Kidney tubule cell (primary cell): ENCODE measurements at regions not wholly inside any gene's neighbourhood (a gene's known extent, or its start where the extent isn't known, plus 50 kb on each side); places are given as distances from the start of the nearest gene placed in this dataset.
A peak's percentile ranks its signal among the peaks of the same experiment; 100 is the strongest.

Experiments used
- DNase-seq: peaks from one replicate; pipeline ENCODE4 v3.0.0-alpha.2; 2018; ENCODE audit warnings: low spot score

DNA sequence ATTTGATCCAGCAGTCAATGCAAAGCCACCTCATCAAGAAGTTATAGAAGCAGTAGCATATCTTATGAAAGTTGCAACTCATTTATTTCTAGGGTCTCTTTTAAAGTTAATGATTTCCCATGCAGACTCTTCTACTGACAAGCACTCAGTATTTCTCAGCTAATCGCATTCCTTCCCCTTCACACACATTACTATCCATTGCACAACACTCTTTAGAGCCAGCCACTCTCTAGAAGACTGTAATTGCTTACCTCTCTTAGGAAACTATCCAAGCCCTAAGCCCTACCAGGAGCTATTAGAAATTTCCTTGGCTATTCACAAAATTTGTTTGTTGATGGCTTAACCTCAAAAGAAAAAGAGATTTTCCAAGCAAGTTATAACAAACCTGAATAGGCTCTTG, 106.0 kb downstream of the ADAMTS1 start:
- peak; percentile 40 for DNase-seq

DNA sequence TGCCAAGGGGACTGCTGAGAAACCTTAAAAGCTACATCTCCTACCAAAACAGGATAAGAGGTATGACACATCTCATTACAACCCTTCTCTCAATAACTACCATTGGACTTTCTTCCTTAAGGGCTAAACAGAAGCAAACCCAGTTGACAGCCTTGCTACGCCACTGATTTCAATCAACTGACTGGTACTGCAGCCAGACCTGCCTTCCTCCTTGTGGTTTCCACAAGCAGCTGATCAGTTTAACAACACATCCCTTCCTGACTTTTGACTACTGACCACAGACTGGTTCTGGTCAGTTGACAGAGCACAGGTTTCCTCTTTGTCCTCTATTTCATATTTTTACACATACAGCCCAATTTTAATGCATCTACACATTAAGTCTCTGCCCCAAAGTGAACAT, 108.8 kb downstream of the ADAMTS1 start:
- peak; percentile 26 for DNase-seq

DNA sequence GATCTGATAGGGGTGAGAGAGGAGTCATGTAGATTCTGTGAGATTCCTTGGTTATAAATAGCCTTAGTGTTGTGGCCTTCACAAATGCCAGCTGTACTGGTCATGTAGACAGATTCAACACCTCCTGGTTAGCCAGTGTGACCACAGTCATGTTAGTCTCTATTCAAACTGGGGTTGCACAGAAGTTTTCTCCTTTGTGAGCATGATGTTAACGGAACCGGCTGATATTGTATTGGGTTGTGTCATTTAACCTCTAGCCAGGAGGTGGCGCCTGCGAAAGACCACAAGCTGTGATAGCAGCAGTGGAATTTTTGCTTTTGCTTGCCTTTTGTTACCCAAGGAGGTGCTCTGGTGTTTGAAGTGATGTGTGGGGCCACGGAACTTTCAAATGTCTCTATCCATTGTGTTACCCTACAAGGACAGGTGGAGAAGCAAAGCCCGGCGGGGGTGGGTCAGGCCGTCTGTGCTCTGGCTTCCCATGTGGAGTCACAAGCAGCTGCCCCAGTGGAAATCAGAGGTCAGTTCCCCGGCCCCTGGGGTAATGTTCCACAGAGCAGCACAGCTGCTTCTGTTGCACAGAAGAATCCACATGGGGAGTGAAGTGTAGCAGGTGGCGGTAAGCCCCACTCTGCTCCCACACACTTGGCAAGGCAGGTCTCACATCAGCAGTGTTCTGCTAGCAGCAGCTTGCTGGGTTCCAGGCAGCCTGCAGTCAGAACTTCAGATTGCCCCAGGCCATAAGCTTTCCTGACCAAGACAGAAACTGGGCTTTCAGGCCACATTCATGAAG, 112.6 kb downstream of the ADAMTS1 start:
- peak; percentile 67 for DNase-seq

DNA sequence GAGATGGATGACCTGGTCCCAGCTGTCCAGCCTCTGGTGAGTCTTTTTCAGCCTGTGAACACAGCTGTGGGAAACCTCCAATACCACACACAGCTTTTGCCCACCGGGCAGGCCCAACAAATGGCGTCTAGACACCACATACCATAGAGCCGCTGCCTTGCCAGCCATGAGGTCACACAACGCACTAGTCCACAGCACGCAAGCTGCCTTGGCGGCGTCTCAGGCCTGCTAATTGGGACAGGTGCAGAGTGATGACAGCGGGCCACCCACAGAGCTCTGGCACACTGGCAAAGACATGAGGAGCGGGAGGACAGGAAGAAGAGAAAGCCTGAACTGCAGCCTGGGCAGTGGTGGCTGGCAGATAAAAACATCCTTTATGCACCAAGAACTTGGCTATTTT, 125.5 kb downstream of the ADAMTS1 start:
- no peak for DNase-seq

DNA sequence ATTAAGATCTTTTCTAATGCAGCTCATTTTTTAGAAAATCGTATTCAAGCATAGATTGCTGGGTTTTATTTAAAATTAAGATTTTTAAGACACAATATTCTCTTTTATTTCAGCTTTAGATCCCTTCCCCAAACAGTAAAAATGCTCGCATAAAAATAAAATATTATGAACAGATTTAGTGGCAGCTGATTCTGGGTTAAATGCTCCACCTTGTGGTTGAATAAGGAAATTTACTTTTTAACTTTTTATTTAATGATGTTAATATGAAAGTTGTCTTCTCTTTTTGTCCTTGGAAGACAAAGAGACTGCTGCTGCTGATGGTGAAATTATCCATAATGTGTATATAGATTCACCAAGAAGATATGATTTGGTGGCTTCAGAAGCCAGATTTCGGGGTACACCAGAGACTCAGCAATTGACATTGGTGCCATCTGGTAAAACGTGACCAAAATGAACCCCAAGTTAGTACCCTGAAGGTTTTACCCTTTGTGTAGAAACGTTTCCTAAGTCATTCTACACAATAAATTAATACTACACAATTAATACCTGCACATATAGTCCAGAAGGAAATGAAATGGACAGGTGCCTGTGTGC, 128.0 kb downstream of the ADAMTS1 start:
- DNase-seq: peak; percentile 37

DNA sequence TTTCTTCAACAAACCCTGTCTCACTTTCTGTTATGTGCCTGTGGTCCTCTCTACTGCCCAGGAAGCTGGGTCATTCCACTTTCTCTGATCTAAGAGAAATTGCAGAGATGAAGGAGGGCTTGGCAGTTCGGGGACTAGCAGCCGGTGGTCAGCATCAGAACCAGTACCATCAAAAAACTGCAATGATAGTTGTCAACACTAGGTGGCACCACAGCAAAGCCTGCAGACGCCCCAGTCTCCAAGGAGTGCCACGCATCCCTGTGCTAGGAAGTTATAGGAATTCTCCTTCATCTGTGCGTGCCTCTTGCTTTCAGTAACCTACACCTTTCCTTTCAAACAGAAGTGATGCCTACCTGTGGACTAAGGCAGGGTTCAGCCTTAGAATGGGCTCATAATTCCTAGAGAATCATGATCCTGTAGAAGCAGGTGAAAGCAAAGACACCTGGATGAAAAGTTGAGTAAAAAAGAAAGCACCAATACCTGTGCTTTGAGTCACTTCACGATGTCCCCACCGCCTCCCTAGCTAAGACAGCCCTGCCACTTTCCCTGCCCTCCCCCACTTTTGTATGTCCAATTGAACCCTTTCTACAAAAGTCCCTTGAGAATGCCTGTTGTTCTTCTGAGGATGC, 129.2 kb downstream of the ADAMTS1 start:
- peak; percentile 59 for DNase-seq

DNA sequence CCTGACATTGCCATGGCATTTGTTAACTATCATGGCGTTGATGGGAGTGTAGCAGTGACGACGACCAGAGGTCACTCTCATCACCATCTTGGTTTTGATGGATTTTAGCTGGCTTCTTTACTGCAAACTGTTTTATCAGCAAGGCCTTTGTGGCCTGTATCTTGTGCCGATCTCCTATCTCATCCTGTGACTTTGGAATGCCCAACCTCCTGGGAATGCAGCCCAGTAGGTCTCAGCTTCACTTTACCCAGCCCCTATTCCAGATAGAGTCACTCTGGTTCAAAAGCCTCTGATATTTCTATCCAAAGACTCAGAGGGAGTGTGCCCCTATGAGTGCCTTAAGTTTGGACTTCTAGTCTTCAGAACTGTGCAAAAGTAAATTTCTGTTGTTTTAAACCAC, 130.1 kb downstream of the ADAMTS1 start:
- no peak for DNase-seq

DNA sequence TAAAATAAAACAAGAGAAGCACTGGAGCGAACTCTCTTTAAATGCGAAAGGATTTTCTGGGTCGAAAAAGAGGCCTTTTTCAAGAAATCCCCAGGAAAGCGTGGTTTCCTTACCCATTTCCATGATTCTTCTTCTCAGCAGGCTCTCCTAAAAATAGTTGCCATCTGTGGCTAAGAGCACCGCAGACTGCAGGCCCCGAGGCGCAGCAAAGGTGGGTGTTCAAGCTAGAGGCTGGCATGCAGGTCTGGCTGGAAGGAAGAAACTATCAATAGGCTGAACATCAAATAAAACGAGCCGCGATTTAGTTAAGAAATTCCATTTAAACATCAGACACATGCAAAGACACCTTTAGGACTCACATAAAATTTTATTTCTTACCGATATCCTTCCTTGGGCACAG, 135.1 kb downstream of the ADAMTS1 start:
- no peak for DNase-seq

DNA sequence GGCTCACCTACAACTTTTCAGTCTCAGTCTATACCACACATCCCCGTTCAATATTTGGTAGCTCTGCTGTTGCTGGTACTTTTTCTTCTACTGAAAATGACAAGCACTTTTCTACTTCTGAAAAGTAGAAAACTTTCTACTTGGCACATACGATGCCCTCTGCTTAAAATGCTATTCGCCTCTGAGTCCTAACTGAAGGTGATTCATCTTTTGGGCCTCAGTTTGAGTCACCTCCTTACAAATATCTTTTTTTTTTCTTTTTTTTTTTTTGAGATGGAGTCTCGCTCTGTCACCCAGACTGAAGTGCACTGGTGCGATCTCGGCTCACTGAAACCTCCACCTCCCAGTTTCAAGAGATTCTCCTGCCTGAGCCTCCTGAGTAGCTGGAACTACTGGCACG, 136.0 kb upstream of the CYYR1 start:
- DNase-seq: peak; percentile 59

DNA sequence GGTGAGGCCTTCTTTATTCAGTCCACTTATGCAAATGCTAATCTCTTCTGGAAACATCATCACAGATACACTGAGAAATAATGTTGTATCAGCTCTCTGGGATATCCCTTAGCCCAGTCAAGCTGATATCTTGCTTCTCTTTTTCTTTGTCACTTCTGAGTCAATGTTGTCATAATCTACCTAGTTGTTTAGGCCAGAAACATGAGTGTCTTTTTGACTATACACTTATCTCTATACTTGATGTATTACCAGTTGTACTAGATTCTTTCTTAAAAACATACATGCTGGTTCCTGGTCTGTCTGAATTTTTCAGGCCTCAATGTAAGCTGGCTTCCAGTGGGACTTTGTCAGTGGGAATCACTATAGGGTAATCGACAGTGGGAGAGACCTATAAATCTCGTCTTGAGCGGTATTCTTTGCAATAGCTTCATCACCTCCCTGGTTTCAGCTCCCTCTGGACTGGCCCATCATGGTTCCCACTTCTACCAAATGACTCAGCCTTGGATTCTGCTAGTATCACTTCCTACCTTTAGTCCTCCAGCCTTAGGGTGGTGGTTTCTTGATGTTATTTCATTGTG, 135.2 kb upstream of the CYYR1 start:
- DNase-seq: peak; percentile 16

DNA sequence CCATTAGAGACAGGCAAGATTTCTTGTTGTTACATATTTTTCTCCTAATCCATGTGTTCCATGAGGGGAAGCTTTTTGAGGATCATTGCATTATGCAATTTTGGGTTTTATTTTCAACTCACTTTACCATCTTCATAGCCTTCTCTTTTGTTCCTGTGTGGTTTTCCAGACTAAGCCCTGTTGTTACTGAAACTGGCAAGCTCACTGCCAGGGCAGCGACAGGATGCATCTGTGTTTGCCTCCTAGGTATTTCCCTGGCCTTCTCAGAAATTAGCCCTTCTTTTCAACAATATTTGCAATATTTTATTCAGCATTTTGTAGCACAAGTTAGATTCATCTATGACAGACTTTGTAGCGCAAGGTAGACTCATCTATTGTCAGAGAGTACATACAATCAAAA, 134.2 kb upstream of the CYYR1 start:
- DNase-seq: no peak

DNA sequence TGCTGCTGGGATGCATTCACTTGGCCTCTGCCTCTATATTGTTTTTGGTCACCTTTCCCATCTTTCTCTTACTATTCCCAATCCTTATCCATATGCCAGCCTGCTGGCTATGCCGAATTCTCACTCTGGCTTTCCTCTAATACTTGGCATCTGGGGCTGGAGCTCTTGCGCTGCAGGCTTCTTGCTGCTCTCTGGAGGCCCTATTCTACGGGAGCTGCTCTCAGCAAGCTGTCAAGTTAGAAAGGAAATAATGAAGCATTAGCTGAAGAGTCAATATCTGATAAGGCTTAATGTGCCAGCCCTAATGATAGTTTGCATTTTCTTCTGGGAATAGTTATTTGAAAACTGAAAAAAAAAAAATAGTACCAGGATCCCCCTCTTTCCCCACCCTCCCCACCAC, 125.3 kb upstream of the CYYR1 start:
- DNase-seq: no peak

DNA sequence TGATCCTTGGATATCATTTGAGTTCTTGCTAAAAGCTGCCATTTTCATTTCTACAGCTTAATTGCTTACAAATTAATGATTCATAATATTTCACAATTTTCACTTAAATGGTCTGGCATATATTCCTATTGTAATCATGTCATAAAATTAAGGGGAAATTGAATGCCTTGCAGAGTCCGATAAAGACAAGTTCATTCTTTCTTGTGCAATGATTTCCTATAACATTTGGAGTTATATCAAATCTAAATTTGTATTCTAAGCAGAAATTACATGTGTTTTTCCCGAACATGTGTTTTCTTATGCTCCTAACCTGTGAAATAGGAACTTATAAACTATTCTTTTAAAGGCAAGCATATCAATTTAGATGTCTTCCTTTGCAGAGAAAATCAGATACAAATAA, 118.3 kb upstream of the CYYR1 start:
- no peak for DNase-seq

DNA sequence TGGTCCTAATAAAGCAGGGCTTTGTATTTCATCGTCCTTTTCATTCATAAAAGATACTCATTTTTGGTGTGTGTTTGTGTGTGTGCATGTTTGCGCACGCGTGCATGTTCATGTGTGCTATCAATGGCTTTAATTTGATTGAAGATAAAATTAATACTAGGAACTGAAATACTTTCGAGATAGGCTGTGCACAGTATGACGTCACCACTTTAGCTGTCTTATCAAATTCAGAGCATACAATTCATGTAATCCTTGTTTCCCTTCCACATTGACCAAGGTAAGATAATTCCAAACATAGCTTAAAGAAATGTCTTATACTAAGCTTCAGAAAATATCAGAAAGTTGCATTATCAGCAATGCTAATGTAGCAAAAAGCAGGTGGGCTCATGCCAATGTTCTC, 113.6 kb upstream of the CYYR1 start:
- DNase-seq: no peak

DNA sequence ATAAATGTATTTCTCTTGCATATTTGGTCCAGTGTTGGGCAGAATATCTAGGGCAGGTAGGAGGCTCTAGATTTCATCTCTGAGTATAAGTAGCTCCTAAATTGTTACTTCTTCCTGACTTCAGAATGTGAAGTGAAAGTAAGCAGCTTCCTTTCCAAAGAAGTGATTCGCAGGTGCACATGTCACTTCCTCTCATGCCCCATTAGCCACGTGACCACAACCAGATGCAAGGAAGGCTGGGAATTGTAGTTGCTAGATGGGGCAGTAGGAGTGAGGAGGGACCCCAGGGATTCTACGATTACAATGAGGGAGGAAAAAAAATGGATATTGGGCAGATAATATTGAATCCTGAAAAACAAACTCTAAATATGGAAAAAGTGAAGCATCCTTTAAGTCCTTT, 113.2 kb upstream of the CYYR1 start:
- peak; percentile 78 for DNase-seq

DNA sequence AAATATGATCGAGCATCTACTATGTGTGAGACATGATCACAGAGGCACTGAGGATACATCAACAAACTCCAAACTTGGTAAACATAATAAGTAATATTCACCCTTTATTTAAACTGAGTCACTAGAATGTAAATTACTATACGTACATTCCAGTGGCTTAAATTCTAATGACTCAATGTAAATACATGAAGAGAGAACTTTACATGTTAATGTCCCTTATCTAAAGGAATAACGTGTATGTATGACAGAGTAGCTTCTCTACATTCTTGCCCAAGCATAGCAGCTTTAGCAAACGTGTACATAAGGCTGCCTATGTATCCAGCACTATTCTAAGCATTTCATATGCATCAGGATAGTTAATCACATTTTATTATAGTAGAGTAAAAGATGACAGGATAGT, 111.8 kb upstream of the CYYR1 start:
- DNase-seq: no peak

DNA sequence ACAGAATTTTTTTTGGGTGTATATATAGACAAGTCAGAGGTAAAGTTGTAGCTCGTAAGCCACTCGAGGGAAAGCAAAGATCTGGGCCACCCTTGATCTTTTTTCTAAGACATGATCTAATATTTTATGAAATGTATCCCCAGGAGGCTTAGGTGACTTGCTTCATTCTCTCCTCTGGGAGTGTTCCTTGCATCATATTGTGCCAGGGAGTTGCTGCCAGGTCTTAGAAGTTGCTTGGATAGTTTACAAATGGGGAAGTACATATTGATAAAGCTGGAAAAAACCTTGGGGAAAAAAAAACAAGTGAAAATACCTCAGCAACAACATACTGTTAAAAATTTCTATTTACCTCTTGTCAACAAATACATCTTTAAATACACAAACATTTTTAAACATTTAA, 110.9 kb upstream of the CYYR1 start:
- DNase-seq: no peak

DNA sequence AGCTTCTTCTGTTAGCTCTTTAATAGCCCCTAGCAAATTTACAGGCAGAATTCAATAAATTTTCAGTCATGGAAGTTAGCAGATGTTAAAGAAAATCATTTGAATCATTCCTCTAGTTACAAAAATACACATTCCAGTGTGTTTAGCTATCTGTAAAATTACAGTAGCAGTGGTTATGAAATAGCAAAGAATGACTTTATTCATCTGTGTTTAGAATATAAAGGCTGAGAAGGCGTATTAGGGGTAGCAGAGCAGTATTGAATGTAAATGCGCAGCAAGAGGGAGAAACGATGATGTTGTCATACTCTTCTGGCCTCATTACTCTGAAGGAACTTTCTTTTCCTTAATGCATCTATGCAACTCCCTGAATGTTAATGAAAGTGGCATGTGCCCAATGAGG, 106.2 kb upstream of the CYYR1 start:
- no peak for DNase-seq

DNA sequence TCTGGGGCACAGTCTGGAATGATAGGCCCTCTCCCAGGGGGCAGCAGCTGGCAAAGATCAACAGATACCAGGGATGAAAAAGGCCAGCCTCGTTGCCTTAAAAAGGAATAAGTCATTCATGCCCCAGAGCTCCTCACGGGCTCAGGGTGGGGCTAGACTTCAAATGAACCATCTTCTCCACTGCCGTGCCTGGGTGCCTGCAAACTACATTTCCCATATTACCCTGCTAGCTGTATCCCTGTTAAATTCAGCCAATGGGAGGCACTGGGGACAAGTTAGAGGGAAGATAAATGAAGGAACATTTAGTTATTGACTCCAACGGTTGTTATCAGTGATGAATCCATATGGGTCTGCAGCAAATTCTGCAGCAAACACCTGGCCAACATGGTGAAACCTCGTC, 101.2 kb upstream of the CYYR1 start:
- DNase-seq: no peak

DNA sequence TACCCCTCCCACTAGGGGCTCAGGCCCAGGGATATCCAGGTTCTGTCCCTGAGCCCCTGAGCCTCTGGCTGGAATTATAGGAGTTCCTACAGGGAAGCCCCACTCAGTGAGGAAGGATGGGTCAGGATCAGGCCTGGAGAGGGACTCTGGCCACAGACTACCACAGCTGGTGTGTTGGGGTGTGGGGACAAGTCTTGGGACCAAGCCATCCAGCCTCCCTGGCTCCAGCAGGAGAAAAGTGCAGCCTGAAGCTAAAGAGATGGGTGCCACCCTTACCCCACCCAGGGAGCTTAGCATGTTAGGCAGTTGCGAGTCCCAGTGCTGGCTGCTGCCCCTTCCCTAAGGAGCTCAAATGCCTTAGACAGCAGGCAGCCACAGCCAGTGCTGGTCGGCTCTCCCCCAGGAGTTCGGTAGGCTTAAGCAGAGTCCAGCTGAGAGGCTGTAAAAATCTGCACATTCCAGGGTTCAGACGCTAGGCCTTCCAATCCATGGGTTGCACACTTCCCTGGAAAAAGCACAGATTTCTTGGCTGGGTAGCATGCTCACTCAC, 96.2 kb upstream of the CYYR1 start:
- DNase-seq: no peak

DNA sequence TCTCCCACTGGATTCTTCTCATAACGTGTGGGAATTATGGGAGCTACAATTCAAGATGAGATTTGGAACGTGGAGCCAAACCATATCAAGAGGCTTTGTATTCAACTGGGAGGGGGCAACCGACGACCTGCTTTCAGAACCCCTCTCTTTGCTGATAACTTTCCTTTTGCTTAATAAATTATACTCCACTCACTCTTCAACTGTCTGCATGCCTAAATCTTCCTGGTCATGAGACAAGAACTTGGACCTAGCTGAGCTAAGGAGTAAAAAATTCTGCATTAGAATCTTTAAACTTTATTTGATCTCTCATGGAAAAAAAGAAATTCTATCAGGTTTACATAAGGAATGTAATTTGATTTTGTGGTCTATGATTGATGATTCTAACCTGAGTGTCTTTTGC, 86.7 kb upstream of the CYYR1 start:
- no peak for DNase-seq

DNA sequence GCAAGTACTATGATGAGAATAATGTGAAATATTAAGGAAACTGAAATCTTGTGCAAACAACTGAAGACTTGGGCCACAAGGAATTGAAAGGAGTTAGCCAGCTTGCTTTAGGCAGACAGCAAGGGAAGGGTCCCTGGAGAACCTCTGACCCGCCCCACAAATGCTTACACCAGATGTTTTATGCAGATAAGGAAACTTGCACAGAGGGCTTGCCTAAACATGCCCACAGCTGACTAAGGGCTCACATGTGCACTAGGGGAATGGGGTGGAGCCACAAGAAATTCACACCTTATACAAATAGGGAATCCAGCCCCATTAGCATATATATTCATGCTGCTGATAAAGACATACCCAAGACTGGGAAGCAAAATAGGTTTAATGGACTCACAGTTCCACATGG, 86.1 kb upstream of the CYYR1 start:
- DNase-seq: no peak

DNA sequence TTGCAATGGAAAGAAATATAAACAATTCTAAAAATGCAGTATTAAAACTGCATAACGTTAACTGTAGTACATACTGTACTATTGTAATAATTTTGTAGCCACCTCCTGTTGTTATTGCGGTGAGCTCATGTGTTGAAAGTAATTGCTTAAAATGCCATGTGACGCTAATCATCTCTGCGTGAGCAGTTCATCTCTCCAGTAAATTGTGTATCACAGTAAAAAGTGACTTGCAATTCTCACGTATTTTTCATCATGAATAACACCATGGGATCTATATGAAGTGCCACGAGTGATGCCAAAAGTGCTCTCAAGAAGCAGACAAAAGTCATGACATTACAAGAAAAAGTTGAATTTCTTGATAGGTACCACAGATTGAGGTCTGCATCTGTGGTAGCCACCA, 82.4 kb upstream of the CYYR1 start:
- no peak for DNase-seq
